HFFc6 (cell line): ENCODE measurements at regions not wholly inside any gene's neighbourhood (a gene's known extent, or its start where the extent isn't known, plus 50 kb on each side); places are given as distances from the start of the nearest gene placed in this dataset.
A peak's percentile ranks its signal among the peaks of the same experiment; 100 is the strongest.

Experiments
- DNase-seq: peaks from one replicate; pipeline ENCODE4 v3.0.0-alpha.2; 2018
- H3K27ac Mint-ChIP-seq: 2 replicates; pipeline ENCODE4 v1.8.0; 2020; ENCODE audit warnings: mild to moderate bottlenecking, mixed read lengths
- H3K27me3 Mint-ChIP-seq: 2 replicates; pipeline ENCODE4 v1.8.0; 2021; ENCODE audit warnings: mild to moderate bottlenecking, moderate library complexity, mixed read lengths; ENCODE audit not compliant: insufficient read depth
- H3K36me3 Mint-ChIP-seq: 2 replicates; pipeline ENCODE4 v1.8.0; 2021; ENCODE audit warnings: low read depth, mixed read lengths
- H3K4me1 Mint-ChIP-seq: 2 replicates; pipeline ENCODE4 v1.8.0; 2020; ENCODE audit warnings: low read depth, mixed read lengths
- H3K4me3 Mint-ChIP-seq: 2 replicates; pipeline ENCODE4 v1.8.0; 2020; ENCODE audit warnings: mild to moderate bottlenecking, moderate library complexity, mixed read lengths
- H3K9me3 Mint-ChIP-seq: 2 replicates; pipeline ENCODE4 v1.8.0; 2020; ENCODE audit warnings: mild to moderate bottlenecking, mixed read lengths
- TF ChIP-seq, protein P1 (sequence below): fragments of 200-600 bp; sonication (generic); IDR thresholded peaks from 2 replicates; pipeline ENCODE4 v1.5.0; 2021; ENCODE audit warnings: antibody characterized with exemption, mild to moderate bottlenecking

DNA sequence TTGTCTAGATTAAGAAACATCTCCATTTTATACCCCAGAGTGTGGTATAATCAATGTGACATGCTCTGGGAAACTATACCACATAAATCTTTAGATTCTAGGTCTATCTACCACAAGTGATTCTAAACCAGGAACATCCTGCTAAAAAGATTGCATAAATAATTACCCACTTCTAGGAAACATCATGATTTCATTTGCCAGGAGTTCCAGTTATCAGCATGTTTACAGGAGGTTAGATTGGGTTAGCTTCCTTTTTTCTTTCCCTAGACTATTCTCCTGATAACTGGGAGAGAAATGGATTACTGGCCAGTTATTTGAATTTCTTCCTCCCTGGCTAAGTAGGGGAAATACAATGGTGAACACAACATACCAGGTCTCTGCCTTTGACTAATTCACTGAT is 230.3 kb upstream of the BOD1L1 start:
- Mint-ChIP-seq H3K27me3 (no peaks in the 10 kb centered on the region), H3K27ac (no peak overlapping the region), H3K4me1 (no peaks in the 10 kb centered on the region), H3K9me3 (peaks cover 9% of the 10 kb centered on the region), H3K36me3 (peaks cover 9% of the 10 kb centered on the region), H3K4me3 (no peak overlapping the region)
- TF ChIP-seq, protein P1, sequence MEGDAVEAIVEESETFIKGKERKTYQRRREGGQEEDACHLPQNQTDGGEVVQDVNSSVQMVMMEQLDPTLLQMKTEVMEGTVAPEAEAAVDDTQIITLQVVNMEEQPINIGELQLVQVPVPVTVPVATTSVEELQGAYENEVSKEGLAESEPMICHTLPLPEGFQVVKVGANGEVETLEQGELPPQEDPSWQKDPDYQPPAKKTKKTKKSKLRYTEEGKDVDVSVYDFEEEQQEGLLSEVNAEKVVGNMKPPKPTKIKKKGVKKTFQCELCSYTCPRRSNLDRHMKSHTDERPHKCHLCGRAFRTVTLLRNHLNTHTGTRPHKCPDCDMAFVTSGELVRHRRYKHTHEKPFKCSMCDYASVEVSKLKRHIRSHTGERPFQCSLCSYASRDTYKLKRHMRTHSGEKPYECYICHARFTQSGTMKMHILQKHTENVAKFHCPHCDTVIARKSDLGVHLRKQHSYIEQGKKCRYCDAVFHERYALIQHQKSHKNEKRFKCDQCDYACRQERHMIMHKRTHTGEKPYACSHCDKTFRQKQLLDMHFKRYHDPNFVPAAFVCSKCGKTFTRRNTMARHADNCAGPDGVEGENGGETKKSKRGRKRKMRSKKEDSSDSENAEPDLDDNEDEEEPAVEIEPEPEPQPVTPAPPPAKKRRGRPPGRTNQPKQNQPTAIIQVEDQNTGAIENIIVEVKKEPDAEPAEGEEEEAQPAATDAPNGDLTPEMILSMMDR, result no peak
- DNase-seq, result no peak

DNA sequence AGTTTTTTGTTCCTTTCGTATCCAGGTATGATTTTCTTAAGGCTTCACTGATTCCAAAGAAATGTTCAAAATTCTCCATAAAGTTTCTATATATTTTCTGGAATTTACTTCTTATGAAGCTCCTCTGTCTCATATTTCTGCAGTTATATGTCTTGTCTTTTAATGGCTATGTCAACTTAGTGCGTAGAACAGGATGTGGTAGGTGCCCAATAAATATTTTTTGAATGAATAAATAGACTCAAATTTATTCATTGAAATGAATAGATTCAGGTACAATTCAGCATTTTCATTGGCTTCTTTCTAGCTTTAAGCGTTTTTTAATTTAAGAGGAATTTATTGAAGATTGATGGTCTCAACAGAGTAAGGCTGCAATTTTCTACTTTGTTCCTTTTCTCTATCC is 231.9 kb upstream of the BOD1L1 start:
- peaks cover 19% of the 10 kb centered on the region for H3K36me3 Mint-ChIP-seq
- no peak overlapping the region for H3K4me3 Mint-ChIP-seq
- no peak overlapping the region for H3K27ac Mint-ChIP-seq
- peaks cover 23% of the 10 kb centered on the region for H3K9me3 Mint-ChIP-seq
- no peaks in the 10 kb centered on the region for H3K27me3 Mint-ChIP-seq
- TF ChIP-seq, protein P1, result no peak
- no peak for DNase-seq
- no peaks in the 10 kb centered on the region for H3K4me1 Mint-ChIP-seq

- TF ChIP-seq, protein P1, result peak; percentile 51; the same call in 1 of the 2 replicates
- DNase-seq, result no peak
- Mint-ChIP-seq H3K36me3 (peaks cover 24% of the 10 kb centered on the region), H3K27me3 (no peaks in the 10 kb centered on the region), H3K9me3 (peaks cover 28% of the 10 kb centered on the region), H3K4me3 (no peak overlapping the region), H3K4me1 (no peaks in the 10 kb centered on the region), H3K27ac (no peak overlapping the region)
Measured at GRCh38 chr4:13860126-13860525, 232.6 kb upstream of the BOD1L1 start.

- H3K4me1 Mint-ChIP-seq, result peaks cover 29% of the 10 kb centered on the region
- TF ChIP-seq, protein P1, result no peak
- H3K36me3 Mint-ChIP-seq, result peaks cover 24% of the 10 kb centered on the region
- peak; percentile 46 for DNase-seq
- H3K4me3 Mint-ChIP-seq, result peak overlapping the region; percentile 35; the same call in 1 of the 2 replicates
- peaks cover 28% of the 10 kb centered on the region for H3K9me3 Mint-ChIP-seq
- H3K27me3 Mint-ChIP-seq, result no peaks in the 10 kb centered on the region; the same call in 1 of the 2 replicates
- peak overlapping the region; percentile 75 for H3K27ac Mint-ChIP-seq
Measured at GRCh38 chr4:13865871-13866669, 238.5 kb upstream of the BOD1L1 start.

- DNase-seq, result peak; percentile 22
- H3K27ac Mint-ChIP-seq, result no peak overlapping the region; the same call in 1 of the 2 replicates
- peaks cover 22% of the 10 kb centered on the region for H3K36me3 Mint-ChIP-seq
- no peaks in the 10 kb centered on the region; the same call in 1 of the 2 replicates for H3K27me3 Mint-ChIP-seq
- TF ChIP-seq, protein P1, result no peak
- peaks cover 27% of the 10 kb centered on the region for H3K9me3 Mint-ChIP-seq
- H3K4me1 Mint-ChIP-seq, result peaks cover 29% of the 10 kb centered on the region
- no peak overlapping the region for H3K4me3 Mint-ChIP-seq
Measured at GRCh38 chr4:13866881-13867280, 239.4 kb upstream of the BOD1L1 start.
